ENCODE measurements at regions not wholly inside any gene's neighbourhood (a gene's known extent, or its start where the extent isn't known, plus 50 kb on each side); places are given as distances from the start of the nearest gene placed in this dataset.

DNA sequence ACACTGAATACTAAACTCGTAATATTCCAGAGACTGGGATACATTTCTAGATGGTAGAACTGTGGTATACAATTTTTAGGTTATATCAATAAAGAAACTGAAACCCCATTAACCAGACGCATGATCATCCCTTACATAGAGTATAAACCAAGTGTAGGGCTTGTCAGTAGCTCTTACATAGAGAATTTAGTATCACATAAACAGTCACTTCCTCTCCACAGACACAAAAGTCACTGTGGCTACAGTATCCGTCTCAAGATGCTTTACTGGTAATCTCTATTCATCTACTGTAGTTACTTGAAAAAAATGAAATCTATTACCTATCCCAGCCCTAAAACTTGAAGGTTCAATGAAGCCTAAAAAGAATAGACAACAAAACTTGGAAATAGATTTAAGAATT, 252.3 kb upstream of the TMPRSS15 start (continued):
- TF ChIP-seq, protein P1, sequence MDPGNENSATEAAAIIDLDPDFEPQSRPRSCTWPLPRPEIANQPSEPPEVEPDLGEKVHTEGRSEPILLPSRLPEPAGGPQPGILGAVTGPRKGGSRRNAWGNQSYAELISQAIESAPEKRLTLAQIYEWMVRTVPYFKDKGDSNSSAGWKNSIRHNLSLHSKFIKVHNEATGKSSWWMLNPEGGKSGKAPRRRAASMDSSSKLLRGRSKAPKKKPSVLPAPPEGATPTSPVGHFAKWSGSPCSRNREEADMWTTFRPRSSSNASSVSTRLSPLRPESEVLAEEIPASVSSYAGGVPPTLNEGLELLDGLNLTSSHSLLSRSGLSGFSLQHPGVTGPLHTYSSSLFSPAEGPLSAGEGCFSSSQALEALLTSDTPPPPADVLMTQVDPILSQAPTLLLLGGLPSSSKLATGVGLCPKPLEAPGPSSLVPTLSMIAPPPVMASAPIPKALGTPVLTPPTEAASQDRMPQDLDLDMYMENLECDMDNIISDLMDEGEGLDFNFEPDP (CRISPR knock-in tag; IDR thresholded peaks at IDR 0.05), result no peak
- TF ChIP-seq ZNF507 (tag; conservative IDR thresholded peaks at IDR 0.05), result no peak
- no peak for TF ChIP-seq FOXK2 (conservative IDR thresholded peaks at IDR 0.05 in 1 of 2, IDR thresholded peaks at IDR 0.05 in 1 of 2; ENCODE audit: low read depth in 2 of 2)
- no peak for TF ChIP-seq ARNT (IDR thresholded peaks at IDR 0.05)
- no peak for TF ChIP-seq BRCA1 (IDR thresholded peaks at IDR 0.05)
- TF ChIP-seq BRCA1 (CRISPR knock-in tag; IDR thresholded peaks at IDR 0.05), result no peak
- no peak for TF ChIP-seq NFYB (IDR thresholded peaks at IDR 0.05; ENCODE audit: extremely low read depth, insufficient read length)
- TF ChIP-seq NCOA2 (IDR thresholded peaks at IDR 0.05; ENCODE audit: partially characterized antibody in 2 of 2), result no peak
- TF ChIP-seq, protein P2, sequence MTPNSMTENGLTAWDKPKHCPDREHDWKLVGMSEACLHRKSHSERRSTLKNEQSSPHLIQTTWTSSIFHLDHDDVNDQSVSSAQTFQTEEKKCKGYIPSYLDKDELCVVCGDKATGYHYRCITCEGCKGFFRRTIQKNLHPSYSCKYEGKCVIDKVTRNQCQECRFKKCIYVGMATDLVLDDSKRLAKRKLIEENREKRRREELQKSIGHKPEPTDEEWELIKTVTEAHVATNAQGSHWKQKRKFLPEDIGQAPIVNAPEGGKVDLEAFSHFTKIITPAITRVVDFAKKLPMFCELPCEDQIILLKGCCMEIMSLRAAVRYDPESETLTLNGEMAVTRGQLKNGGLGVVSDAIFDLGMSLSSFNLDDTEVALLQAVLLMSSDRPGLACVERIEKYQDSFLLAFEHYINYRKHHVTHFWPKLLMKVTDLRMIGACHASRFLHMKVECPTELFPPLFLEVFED (CRISPR knock-in tag; conservative IDR thresholded peaks at IDR 0.05), result no peak
- no peak for TF ChIP-seq NELFE (IDR thresholded peaks at IDR 0.05; ENCODE audit: insufficient read depth, insufficient read length)
- TF ChIP-seq, protein P3, sequence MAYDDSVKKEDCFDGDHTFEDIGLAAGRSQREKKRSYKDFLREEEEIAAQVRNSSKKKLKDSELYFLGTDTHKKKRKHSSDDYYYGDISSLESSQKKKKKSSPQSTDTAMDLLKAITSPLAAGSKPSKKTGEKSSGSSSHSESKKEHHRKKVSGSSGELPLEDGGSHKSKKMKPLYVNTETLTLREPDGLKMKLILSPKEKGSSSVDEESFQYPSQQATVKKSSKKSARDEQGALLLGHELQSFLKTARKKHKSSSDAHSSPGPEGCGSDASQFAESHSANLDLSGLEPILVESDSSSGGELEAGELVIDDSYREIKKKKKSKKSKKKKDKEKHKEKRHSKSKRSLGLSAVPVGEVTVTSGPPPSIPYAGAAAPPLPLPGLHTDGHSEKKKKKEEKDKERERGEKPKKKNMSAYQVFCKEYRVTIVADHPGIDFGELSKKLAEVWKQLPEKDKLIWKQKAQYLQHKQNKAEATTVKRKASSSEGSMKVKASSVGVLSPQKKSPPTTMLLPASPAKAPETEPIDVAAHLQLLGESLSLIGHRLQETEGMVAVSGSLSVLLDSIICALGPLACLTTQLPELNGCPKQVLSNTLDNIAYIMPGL (CRISPR knock-in tag; IDR thresholded peaks at IDR 0.05), result no peak
- TF ChIP-seq C11orf30 (IDR thresholded peaks at IDR 0.05; ENCODE audit: low read depth), result no peak
- no peak for TF ChIP-seq SRF (CRISPR knock-in tag; IDR thresholded peaks at IDR 0.05)
- TF ChIP-seq ZNF23 (CRISPR knock-in tag; IDR thresholded peaks at IDR 0.05), result no peak

Data from K562 (cell line).